Gastroesophageal sphincter (tissue), 4 donors: ENCODE measurements at regions not wholly inside any gene's neighbourhood (a gene's known extent, or its start where the extent isn't known, plus 50 kb on each side); places are given as distances from the start of the nearest gene placed in this dataset.

ENCODE experiments used
- ATAC-seq: fragments of 150-250 bp; one replicate; pipeline ENCODE4 v1.9.1; 2016; ENCODE audit warnings: mild to moderate bottlenecking, moderate library complexity
- H3K27ac ChIP-seq, 4 donors: fragments of 200-600 bp; sonication (generic) in 3 of 4; 1 replicate in 3 of 4; 2 replicates in 1 of 4; pipeline ENCODE4 v1.5.1; 2016 to 2019
- H3K27me3 ChIP-seq: fragments of 200-600 bp; sonication (generic); one replicate; pipeline ENCODE4 v1.5.1; 2019
- H3K36me3 ChIP-seq, 2 donors: fragments of 200-600 bp; sonication (generic); one replicate each; pipeline ENCODE4 v1.5.1; 2019; ENCODE audit warnings: control low read depth in 1 of 2
- H3K4me1 ChIP-seq, 3 donors: fragments of 200-600 bp; sonication (generic); 1 replicate in 2 of 3; 2 replicates in 1 of 3; pipeline ENCODE4 v1.5.1; 2016 to 2019; ENCODE audit warnings: control low read depth in 2 of 3
- H3K4me3 ChIP-seq, 2 donors: fragments of 200-600 bp; sonication (generic); one replicate each; pipeline ENCODE4 v1.5.1; 2019; ENCODE audit warnings: mild to moderate bottlenecking in 1 of 2, moderate library complexity in 1 of 2
- H3K9me3 ChIP-seq, 3 donors: fragments of 200-600 bp; sonication (generic); one replicate each; pipeline ENCODE4 v1.5.1; 2017 to 2019; ENCODE audit warnings: control low read depth in 2 of 3
- CTCF ChIP-seq, 4 experiments: fragments of 200-600 bp in 2 of 4; fragments of 450-650 bp in 2 of 4; sonication (generic) in 1 of 4; IDR thresholded peaks; one replicate each; pipeline ENCODE4 v1.5.1; 2017 to 2019; ENCODE audit warnings: antibody characterized with exemption in 4 of 4, mild to moderate bottlenecking in 2 of 4, moderate library complexity in 2 of 4
- EP300 ChIP-seq: sonication (generic); formaldehyde crosslinking; IDR thresholded peaks from one replicate; pipeline ENCODE4 v1.6.1; 2017; ENCODE audit warnings: antibody characterized with exemption, mild to moderate bottlenecking
- POLR2A ChIP-seq, 2 donors: fragments of 450-650 bp; IDR thresholded peaks; one replicate each; pipeline ENCODE4 v1.6.1; 2017; ENCODE audit warnings: antibody characterized with exemption in 2 of 2, mild to moderate bottlenecking in 2 of 2, moderate library complexity in 1 of 2
- POLR2AphosphoS5 ChIP-seq: sonication (generic); formaldehyde crosslinking; IDR thresholded peaks from one replicate; pipeline ENCODE4 v1.6.1; 2017; ENCODE audit warnings: antibody characterized with exemption
- WGBS, 2 donors: methylation state at CpG; one replicate each; pipeline ENCODE4 v1.1.5; 2018; ENCODE audit warnings: low coverage in 1 of 2; 5-methylcytosine and 5-hydroxymethylcytosine counted together

- ATAC-seq, result no peak
- Histone ChIP-seq H3K27me3 (no peaks in the 10 kb centered on the region), H3K36me3 (no peaks in the 10 kb centered on the region), H3K4me1 (no peaks in the 10 kb centered on the region), H3K9me3 (no peaks in the 10 kb centered on the region), H3K27ac (no peak overlapping the region), H3K4me3 (no peak overlapping the region)
- 10 to 33% methylated on average over 1 of the region's 1 CpG for WGBS, 2 donors
- TF ChIP-seq EP300 (no peak), POLR2AphosphoS5 (no peak), CTCF (IDR thresholded peaks at IDR 0.05) (no peak), POLR2A (IDR thresholded peaks at IDR 0.05) (no peak)
These were observed 451.1 kb downstream of the PPARGC1A start for GRCh38 chr4:23438764-23439163.

GRCh38 chr4:23429497-23429896, 460.4 kb downstream of the PPARGC1A start:
- Histone ChIP-seq H3K27ac (no peak overlapping the region), H3K4me1 (no peaks in the 10 kb centered on the region), H3K9me3 (no peaks in the 10 kb centered on the region), H3K4me3 (no peak overlapping the region), H3K36me3 (no peaks in the 10 kb centered on the region), H3K27me3 (no peaks in the 10 kb centered on the region)
- no peak for TF ChIP-seq POLR2A (IDR thresholded peaks at IDR 0.05)
- no peak for TF ChIP-seq EP300
- no peak for TF ChIP-seq CTCF (IDR thresholded peaks at IDR 0.05)
- TF ChIP-seq POLR2AphosphoS5, result no peak
- no peak for ATAC-seq

- TF ChIP-seq CTCF (IDR thresholded peaks at IDR 0.05) (no peak), EP300 (no peak)
- Histone ChIP-seq H3K27ac (no peak overlapping the region), H3K4me3 (no peak overlapping the region), H3K36me3 (no peaks in the 10 kb centered on the region), H3K27me3 (no peaks in the 10 kb centered on the region), H3K4me1 (no peaks in the 10 kb centered on the region), H3K9me3 (no peaks in the 10 kb centered on the region)
- ATAC-seq, result no peak
These were observed 464.3 kb downstream of the PPARGC1A start for GRCh38 chr4:23425570-23425969.

- Histone ChIP-seq H3K36me3 (no peaks in the 10 kb centered on the region), H3K9me3 (no peaks in the 10 kb centered on the region), H3K27me3 (no peaks in the 10 kb centered on the region), H3K27ac (no peak overlapping the region), H3K4me3 (no peak overlapping the region), H3K4me1 (no peaks in the 10 kb centered on the region)
- WGBS, 2 donors, result 50 to 60% methylated on average over 3 of the region's 3 CpGs
- TF ChIP-seq EP300, result no peak
- TF ChIP-seq CTCF (IDR thresholded peaks at IDR 0.05), result no peak
- TF ChIP-seq POLR2A (IDR thresholded peaks at IDR 0.05), result no peak
- TF ChIP-seq POLR2AphosphoS5, result no peak
- ATAC-seq, result no peak
These were observed 466.3 kb downstream of the PPARGC1A start for GRCh38 chr4:23423540-23423939.

GRCh38 chr4:23422878-23423277, 467.0 kb downstream of the PPARGC1A start:
- H3K27me3 ChIP-seq, result no peaks in the 10 kb centered on the region
- 100% methylated on average over 1 of the region's 1 CpG; no CpG with 5 or more reads in 1 of the 2 donors for WGBS, 2 donors
- no peaks in the 10 kb centered on the region for H3K4me1 ChIP-seq
- ATAC-seq, result no peak
- no peak for TF ChIP-seq CTCF (IDR thresholded peaks at IDR 0.05)
- no peak for TF ChIP-seq POLR2A (IDR thresholded peaks at IDR 0.05)
- no peak for TF ChIP-seq EP300
- TF ChIP-seq POLR2AphosphoS5, result no peak
- no peaks in the 10 kb centered on the region for H3K36me3 ChIP-seq
- H3K4me3 ChIP-seq, result no peak overlapping the region
- no peaks in the 10 kb centered on the region for H3K9me3 ChIP-seq
- H3K27ac ChIP-seq, result no peak overlapping the region
